ENCODE measurements at regions not wholly inside any gene's neighbourhood (a gene's known extent, or its start where the extent isn't known, plus 50 kb on each side); places are given as distances from the start of the nearest gene placed in this dataset.

DNA sequence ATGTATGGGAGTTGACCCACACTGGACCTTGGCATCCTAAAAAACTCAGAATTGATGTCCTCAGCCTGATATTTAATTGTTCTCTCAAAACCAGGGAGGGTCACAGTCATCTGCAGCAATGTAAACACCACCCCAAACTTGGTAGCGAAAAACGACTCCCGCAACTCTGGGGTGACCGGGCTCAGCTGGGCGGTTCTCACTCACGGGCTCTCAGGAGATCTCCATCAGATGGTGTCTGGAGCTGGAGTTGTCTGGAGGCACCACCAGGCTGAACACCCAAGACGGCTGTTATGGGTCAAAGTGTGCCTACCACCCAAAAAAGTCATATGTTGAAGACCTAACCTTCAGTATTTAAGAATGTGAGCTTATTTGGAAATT is 50.9 kb upstream of the NXT1 start:
- H3K27ac Mint-ChIP-seq (ENCODE audit: unreplicated experiment): no peak overlapping the region
- H3K4me3 Mint-ChIP-seq (ENCODE audit: unreplicated experiment): no peak overlapping the region
- peaks cover 16% of the 10 kb centered on the region for H3K36me3 Mint-ChIP-seq (ENCODE audit: unreplicated experiment)
- H3K9me3 Mint-ChIP-seq (ENCODE audit: unreplicated experiment): peaks cover 10% of the 10 kb centered on the region
- TF ChIP-seq, protein P1, sequence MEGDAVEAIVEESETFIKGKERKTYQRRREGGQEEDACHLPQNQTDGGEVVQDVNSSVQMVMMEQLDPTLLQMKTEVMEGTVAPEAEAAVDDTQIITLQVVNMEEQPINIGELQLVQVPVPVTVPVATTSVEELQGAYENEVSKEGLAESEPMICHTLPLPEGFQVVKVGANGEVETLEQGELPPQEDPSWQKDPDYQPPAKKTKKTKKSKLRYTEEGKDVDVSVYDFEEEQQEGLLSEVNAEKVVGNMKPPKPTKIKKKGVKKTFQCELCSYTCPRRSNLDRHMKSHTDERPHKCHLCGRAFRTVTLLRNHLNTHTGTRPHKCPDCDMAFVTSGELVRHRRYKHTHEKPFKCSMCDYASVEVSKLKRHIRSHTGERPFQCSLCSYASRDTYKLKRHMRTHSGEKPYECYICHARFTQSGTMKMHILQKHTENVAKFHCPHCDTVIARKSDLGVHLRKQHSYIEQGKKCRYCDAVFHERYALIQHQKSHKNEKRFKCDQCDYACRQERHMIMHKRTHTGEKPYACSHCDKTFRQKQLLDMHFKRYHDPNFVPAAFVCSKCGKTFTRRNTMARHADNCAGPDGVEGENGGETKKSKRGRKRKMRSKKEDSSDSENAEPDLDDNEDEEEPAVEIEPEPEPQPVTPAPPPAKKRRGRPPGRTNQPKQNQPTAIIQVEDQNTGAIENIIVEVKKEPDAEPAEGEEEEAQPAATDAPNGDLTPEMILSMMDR (IDR thresholded peaks at IDR 0.05; ENCODE audit: partially characterized antibody, unreplicated experiment): no peak
- peaks cover 9% of the 10 kb centered on the region for H3K27me3 Mint-ChIP-seq (ENCODE audit: unreplicated experiment)
- no peaks in the 10 kb centered on the region for H3K4me1 Mint-ChIP-seq (ENCODE audit: low read depth, unreplicated experiment)
- DNase-seq: no peak

DNA sequence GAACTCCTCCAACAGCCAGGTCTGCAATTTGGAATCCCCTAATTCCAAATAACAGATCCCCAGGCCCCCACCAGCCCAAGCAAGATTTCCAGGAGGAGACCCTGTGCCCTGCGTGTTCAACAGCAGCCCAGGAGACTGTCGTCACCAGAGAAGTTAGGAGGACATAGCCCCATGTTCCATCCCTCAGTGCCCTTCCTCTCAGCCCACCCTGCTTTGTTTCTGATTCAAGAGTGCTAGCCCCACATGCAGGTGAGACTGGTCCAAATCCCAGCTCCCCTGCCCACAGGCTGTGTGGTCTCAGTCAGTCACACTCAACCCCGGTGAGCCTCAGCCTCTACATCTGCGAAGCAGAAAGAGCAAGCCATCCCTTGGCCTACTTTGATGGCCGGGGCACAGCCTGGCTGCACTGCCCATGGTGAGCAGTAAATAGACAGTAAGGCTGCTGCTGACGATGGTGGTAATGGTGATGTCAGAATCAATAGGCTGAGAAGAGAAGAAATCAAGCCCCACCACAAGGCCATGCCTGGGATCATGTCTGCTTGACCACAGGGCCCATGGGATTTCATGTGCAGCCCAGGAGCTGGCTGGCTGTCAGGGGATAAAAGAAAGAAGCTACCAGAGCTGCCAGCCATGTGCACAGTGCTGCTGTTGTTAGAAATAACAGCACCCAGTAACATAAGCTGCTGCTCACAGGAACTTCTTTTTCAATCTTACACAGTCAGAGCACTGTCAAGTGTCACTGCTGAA is 51.5 kb upstream of the NXT1 start:
- TF ChIP-seq, protein P1 (IDR thresholded peaks at IDR 0.05; ENCODE audit: partially characterized antibody, unreplicated experiment): no peak
- DNase-seq: no peak
- Mint-ChIP-seq H3K9me3 (ENCODE audit: unreplicated experiment) (peaks cover 11% of the 10 kb centered on the region), H3K4me3 (ENCODE audit: unreplicated experiment) (no peak overlapping the region), H3K4me1 (ENCODE audit: low read depth, unreplicated experiment) (no peaks in the 10 kb centered on the region), H3K36me3 (ENCODE audit: unreplicated experiment) (peaks cover 16% of the 10 kb centered on the region), H3K27me3 (ENCODE audit: unreplicated experiment) (peaks cover 11% of the 10 kb centered on the region), H3K27ac (ENCODE audit: unreplicated experiment) (no peak overlapping the region)

DNA sequence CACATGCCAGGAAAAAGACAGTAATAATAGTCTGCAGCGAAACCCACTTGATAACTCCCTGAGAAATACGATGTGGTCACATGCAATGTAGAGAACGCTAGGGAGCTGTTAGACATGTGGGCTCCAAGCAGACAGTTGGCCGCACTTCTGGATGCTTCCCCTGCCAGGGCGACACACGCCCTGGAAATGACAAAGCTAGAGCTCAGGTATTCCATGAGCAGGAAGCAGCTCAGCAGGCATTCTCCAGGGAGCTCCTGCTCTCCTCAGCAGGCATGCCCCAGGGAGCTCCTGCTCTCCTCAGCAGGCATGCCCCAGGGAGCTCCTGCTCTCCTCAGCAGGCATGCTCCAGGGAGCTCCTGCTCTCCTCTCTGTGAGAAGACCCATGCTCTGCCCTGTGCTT is 52.4 kb upstream of the NXT1 start:
- TF ChIP-seq, protein P1 (IDR thresholded peaks at IDR 0.05; ENCODE audit: partially characterized antibody, unreplicated experiment): no peak
- Mint-ChIP-seq H3K27me3 (ENCODE audit: unreplicated experiment) (peaks cover 6% of the 10 kb centered on the region), H3K36me3 (ENCODE audit: unreplicated experiment) (peaks cover 9% of the 10 kb centered on the region), H3K9me3 (ENCODE audit: unreplicated experiment) (peaks cover 7% of the 10 kb centered on the region), H3K4me3 (ENCODE audit: unreplicated experiment) (no peak overlapping the region), H3K4me1 (ENCODE audit: low read depth, unreplicated experiment) (no peaks in the 10 kb centered on the region), H3K27ac (ENCODE audit: unreplicated experiment) (no peak overlapping the region)
- DNase-seq: no peak

DNA sequence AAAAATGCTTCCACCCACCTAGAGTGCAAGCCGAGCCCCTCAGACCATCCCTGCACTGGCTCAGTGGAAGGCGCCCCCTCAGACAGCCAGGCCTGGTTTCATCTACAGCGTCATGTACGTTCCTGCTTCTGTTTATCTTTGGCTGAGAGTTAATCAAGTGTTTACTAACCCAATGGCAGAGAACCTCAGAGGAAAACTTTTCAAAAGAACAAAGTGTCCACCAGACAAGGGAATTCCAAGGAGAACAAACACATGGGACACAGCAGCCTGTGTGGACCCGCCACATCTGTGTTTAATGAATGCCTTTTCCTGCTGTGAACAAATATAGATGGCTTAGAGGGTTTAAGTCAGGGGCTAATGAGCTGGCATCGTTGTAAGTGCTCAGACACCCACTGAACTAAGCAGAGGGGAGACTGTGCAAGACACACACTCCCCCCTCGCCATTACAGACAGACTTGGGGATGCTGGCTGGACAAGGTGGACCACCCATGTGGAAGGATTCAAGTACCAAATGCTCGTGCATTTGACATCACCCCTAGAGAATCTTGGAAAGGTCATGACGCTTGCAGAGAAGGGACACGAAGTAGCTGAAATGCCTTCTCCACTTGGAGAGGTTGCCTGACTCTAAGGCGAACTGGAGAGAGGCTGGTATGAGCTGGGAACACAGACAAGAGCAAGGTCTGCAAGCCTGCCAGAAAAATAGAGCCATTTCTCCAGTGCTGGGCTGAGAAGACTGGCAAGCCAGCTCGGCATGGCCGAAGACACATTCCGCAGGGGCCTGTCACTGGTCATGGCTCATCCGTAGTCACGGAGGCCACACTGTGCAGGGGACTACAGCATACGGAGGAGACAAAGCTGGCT is 53.5 kb upstream of the NXT1 start:
- TF ChIP-seq, protein P1 (IDR thresholded peaks at IDR 0.05; ENCODE audit: partially characterized antibody, unreplicated experiment): no peak
- H3K27ac Mint-ChIP-seq (ENCODE audit: unreplicated experiment): no peak overlapping the region
- no peak overlapping the region for H3K4me3 Mint-ChIP-seq (ENCODE audit: unreplicated experiment)
- DNase-seq: no peak
- no peaks in the 10 kb centered on the region for H3K4me1 Mint-ChIP-seq (ENCODE audit: low read depth, unreplicated experiment)
- H3K36me3 Mint-ChIP-seq (ENCODE audit: unreplicated experiment): peaks cover 9% of the 10 kb centered on the region
- peaks cover 7% of the 10 kb centered on the region for H3K9me3 Mint-ChIP-seq (ENCODE audit: unreplicated experiment)
- H3K27me3 Mint-ChIP-seq (ENCODE audit: unreplicated experiment): peaks cover 5% of the 10 kb centered on the region

GRCh38 chr20:23295934-23296333 is 54.7 kb upstream of the NXT1 start:
- Mint-ChIP-seq H3K4me1 (ENCODE audit: low read depth, unreplicated experiment) (no peaks in the 10 kb centered on the region), H3K27me3 (ENCODE audit: unreplicated experiment) (peaks cover 7% of the 10 kb centered on the region), H3K36me3 (ENCODE audit: unreplicated experiment) (peaks cover 2% of the 10 kb centered on the region), H3K9me3 (ENCODE audit: unreplicated experiment) (peaks cover 8% of the 10 kb centered on the region), H3K27ac (ENCODE audit: unreplicated experiment) (no peak overlapping the region), H3K4me3 (ENCODE audit: unreplicated experiment) (no peak overlapping the region)
- no peak for DNase-seq
- TF ChIP-seq, protein P1 (IDR thresholded peaks at IDR 0.05; ENCODE audit: partially characterized antibody, unreplicated experiment): no peak

Data from glutamatergic neuron (in vitro differentiated cells).